GM23248 (cell line): ENCODE measurements at regions not wholly inside any gene's neighbourhood (a gene's known extent, or its start where the extent isn't known, plus 50 kb on each side); places are given as distances from the start of the nearest gene placed in this dataset.

Source experiments
- DNase-seq: peaks from one replicate; pipeline ENCODE4 v3.0.0-alpha.2; 2015
- H2AFZ ChIP-seq: fragments of 200-600 bp; sonication (generic); 2 replicates; pipeline ENCODE4 v1.6.1; 2016; ENCODE audit warnings: antibody characterized with exemption
- H3F3A ChIP-seq: fragments of 200-600 bp; sonication (generic); 2 replicates; pipeline ENCODE4 v1.6.1; 2016; ENCODE audit warnings: mild to moderate bottlenecking, antibody characterized with exemption, mixed run types; ENCODE audit not compliant: insufficient read depth
- H3K27ac ChIP-seq: fragments of 200-600 bp; sonication (generic); 2 replicates; pipeline ENCODE4 v1.5.1; 2016; ENCODE audit warnings: mild to moderate bottlenecking
- H3K27me3 ChIP-seq: fragments of 200-600 bp; sonication (generic); replicated peaks from 2 replicates; pipeline ENCODE4 v1.6.1; 2016; ENCODE audit warnings: mild to moderate bottlenecking; ENCODE audit not compliant: insufficient read depth
- H3K36me3 ChIP-seq: fragments of 200-600 bp; sonication (generic); 2 replicates; pipeline ENCODE4 v1.6.1; 2016; ENCODE audit warnings: low read depth, mild to moderate bottlenecking
- H3K4me1 ChIP-seq: fragments of 200-600 bp; sonication (generic); 2 replicates; pipeline ENCODE4 v1.6.1; 2016; ENCODE audit warnings: mild to moderate bottlenecking; ENCODE audit not compliant: insufficient read depth
- H3K4me2 ChIP-seq: fragments of 200-600 bp; sonication (generic); one replicate; pipeline ENCODE4 v1.6.1; 2016; ENCODE audit warnings: mild to moderate bottlenecking; ENCODE audit not compliant: unreplicated experiment
- H3K4me3 ChIP-seq: fragments of 200-600 bp; sonication (generic); 2 replicates; pipeline ENCODE4 v1.5.1; 2016; ENCODE audit warnings: mild to moderate bottlenecking
- H3K79me2 ChIP-seq: fragments of 200-600 bp; sonication (generic); 2 replicates; pipeline ENCODE4 v1.6.1; 2016; ENCODE audit warnings: mild to moderate bottlenecking; ENCODE audit not compliant: insufficient read depth
- H3K9ac ChIP-seq: fragments of 200-600 bp; sonication (generic); 2 replicates; pipeline ENCODE4 v1.6.1; 2016; ENCODE audit warnings: mild to moderate bottlenecking
- H3K9me2 ChIP-seq: fragments of 200-600 bp; sonication (generic); 2 replicates; pipeline ENCODE4 v1.6.1; 2016; ENCODE audit warnings: mixed run types, mild to moderate bottlenecking, moderate library complexity; ENCODE audit not compliant: insufficient read depth
- H3K9me3 ChIP-seq: fragments of 200-600 bp; sonication (generic); one replicate; pipeline ENCODE4 v1.6.1; 2017; ENCODE audit warnings: low read depth
- H4K20me1 ChIP-seq: fragments of 200-600 bp; sonication (generic); 2 replicates; pipeline ENCODE4 v1.6.0; 2016; ENCODE audit not compliant: insufficient read depth
- EZH2 ChIP-seq: fragments of 200-600 bp; sonication (generic); IDR thresholded peaks from 2 replicates; pipeline ENCODE4 v1.6.1; 2018; ENCODE audit warnings: antibody characterized with exemption, mild to moderate bottlenecking; ENCODE audit not compliant: insufficient read depth, poor library complexity, severe bottlenecking
- EZH2phosphoT487 ChIP-seq: fragments of 200-600 bp; sonication (generic); IDR thresholded peaks from 2 replicates; pipeline ENCODE4 v1.6.1; 2018; ENCODE audit warnings: antibody characterized with exemption, moderate library complexity, mild to moderate bottlenecking, low read depth; ENCODE audit not compliant: insufficient read depth
- WGBS, 2 experiments: methylation state at CpG; one replicate each; pipeline ENCODE4 v1.1.6; 2015 to 2017; ENCODE audit warnings: low lambda C conversion rate in 2 of 2, low coverage in 1 of 2; ENCODE audit errors: missing lambda C conversion rate in 2 of 2; 5-methylcytosine and 5-hydroxymethylcytosine counted together
- in situ Hi-C: fragments of 300-500 bp; cut with MboI; formaldehyde crosslinking; loops from 2 replicates; pipeline ENCODE4 v1.15.0; 2020

DNA sequence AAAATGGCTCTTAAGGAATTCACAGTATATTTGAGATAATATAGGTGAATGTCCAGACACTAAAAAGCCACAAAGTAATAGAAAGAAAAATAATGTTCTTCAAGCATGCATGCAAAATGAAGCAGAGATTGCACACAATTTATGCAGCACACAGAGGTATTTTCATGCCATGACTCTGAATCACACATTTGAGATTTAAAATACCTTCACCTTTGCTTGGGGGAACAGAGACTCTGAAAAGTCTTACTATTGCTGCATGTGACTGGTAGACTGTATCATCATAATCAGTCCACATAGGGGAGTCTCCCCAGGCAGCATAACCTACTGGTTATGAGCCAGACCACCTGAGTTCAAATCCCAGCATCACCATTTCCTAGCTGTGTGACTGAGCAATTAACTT, 96.2 kb downstream of the RCN1 start:
- H2AFZ ChIP-seq = no peak overlapping the region

DNA sequence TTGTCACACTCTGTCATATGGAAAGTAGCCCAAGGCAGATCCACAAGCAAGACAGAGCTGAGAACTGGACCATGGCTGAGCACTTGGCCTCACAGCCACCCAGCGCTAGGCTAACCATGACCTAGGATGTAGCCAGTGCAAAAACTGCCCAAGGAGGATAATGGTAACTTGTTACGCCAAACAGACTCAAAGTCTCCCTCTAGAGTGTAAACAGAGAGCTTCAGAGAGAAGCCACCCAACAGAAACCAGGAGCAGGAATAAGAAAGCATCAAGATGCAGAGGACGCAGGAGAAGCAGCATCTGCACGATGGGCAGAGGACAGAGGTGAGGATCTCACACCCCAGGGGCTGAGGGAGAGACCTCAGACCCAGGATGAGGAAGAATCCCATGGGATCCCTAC, 97.9 kb downstream of the RCN1 start:
- H3K79me2 ChIP-seq = no peaks in the 10 kb centered on the region
- TF ChIP-seq EZH2 (no peak), EZH2phosphoT487 (no peak)
- no peaks in the 10 kb centered on the region for H3K9me2 ChIP-seq
- peak; percentile 13 for DNase-seq
- H3K36me3 ChIP-seq = no peaks in the 10 kb centered on the region
- H3K4me3 ChIP-seq = no peak overlapping the region
- H2AFZ ChIP-seq = no peak overlapping the region
- no peaks in the 10 kb centered on the region for H3K4me1 ChIP-seq
- H4K20me1 ChIP-seq = no peaks in the 10 kb centered on the region
- H3K9me3 ChIP-seq = no peaks in the 10 kb centered on the region
- no peaks in the 10 kb centered on the region for H3F3A ChIP-seq
- H3K9ac ChIP-seq = no peak overlapping the region
- no peak overlapping the region for H3K4me2 ChIP-seq
- WGBS, 2 experiments = 70 to 76% methylated on average over 4 of the region's 4 CpGs
- in situ Hi-C loops = loop anchor here (25.0 kb wide), 2 partner anchors 951 to 1076 kb away; no protein-coding TSS in a partner anchor
- H3K27me3 ChIP-seq = peaks cover 25% of the 10 kb centered on the region
- no peak overlapping the region for H3K27ac ChIP-seq

More for the DNA sequence above, 96.2 kb downstream of the RCN1 start:
- DNase-seq = no peak
- Histone ChIP-seq H3K79me2 (no peaks in the 10 kb centered on the region), H3K9me3 (no peaks in the 10 kb centered on the region), H3F3A (no peaks in the 10 kb centered on the region), H3K4me3 (no peak overlapping the region), H3K4me1 (no peaks in the 10 kb centered on the region), H3K4me2 (no peak overlapping the region), H3K9me2 (no peaks in the 10 kb centered on the region), H3K27ac (no peak overlapping the region), H4K20me1 (no peaks in the 10 kb centered on the region), H3K9ac (no peak overlapping the region), H3K36me3 (no peaks in the 10 kb centered on the region), H3K27me3 (peaks cover 29% of the 10 kb centered on the region; the same call in 1 of the 2 replicates)
- in situ Hi-C loops = loop anchor here (25.0 kb wide), 2 partner anchors 950 to 1075 kb away; no protein-coding TSS in a partner anchor
- TF ChIP-seq EZH2 (no peak), EZH2phosphoT487 (no peak)

DNA sequence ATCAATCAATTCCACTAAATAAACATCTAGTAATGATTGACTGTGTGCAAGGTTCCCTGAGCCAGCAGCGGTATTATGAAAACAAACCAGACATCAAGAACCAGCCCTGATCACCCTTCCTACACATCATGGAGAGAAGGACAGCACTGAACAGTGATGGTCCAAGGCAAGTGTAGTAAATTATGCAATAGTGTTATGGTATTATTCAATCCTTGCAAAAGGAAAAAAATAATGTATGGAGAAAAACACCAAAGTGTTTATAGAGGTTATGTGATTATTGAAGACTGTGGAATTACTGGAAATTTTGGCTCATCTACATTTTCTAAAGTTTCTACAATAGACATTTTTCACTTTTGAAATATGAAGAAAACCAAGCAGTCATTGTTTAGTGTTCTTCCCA, 105.3 kb downstream of the RCN1 start:
- no peaks in the 10 kb centered on the region for H4K20me1 ChIP-seq
- no peak overlapping the region for H3K27ac ChIP-seq
- H3F3A ChIP-seq = no peaks in the 10 kb centered on the region
- no peak overlapping the region for H3K9ac ChIP-seq
- H3K4me1 ChIP-seq = no peaks in the 10 kb centered on the region
- H3K4me2 ChIP-seq = no peak overlapping the region
- peaks cover 34% of the 10 kb centered on the region for H3K27me3 ChIP-seq
- H3K79me2 ChIP-seq = no peaks in the 10 kb centered on the region
- no peak overlapping the region for H2AFZ ChIP-seq
- H3K36me3 ChIP-seq = no peaks in the 10 kb centered on the region
- in situ Hi-C loops = loop anchor here (25.0 kb wide), 2 partner anchors 959 to 1084 kb away; no protein-coding TSS in a partner anchor
- WGBS, 2 experiments = 5 to 11% methylated on average over 1 of the region's 1 CpG
- no peaks in the 10 kb centered on the region for H3K9me2 ChIP-seq
- H3K9me3 ChIP-seq = no peaks in the 10 kb centered on the region
- DNase-seq = no peak
- no peak for TF ChIP-seq EZH2phosphoT487
- no peak for TF ChIP-seq EZH2
- H3K4me3 ChIP-seq = no peak overlapping the region

DNA sequence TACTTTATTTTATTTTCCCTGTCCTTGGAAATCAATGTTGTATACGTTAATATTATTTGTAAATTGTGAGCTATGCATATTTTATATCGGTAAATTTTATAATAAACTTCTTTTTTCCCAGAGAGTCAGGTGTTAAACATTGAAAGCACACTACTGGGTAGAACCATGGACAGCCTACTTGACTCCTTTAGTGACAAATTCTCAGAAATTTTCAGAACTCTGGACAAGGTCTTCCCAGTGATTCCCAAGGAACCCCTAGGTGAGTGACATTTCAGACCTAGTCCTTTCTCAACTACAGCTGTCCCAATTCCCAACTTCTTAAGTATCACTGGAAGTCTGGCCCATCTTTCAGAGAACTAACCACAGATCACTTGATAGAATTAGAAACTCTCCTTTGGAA, 107.2 kb downstream of the RCN1 start:
- H3K9me3 ChIP-seq = no peaks in the 10 kb centered on the region
- H3K79me2 ChIP-seq = no peaks in the 10 kb centered on the region
- no peak overlapping the region for H3K9ac ChIP-seq
- no peaks in the 10 kb centered on the region for H3F3A ChIP-seq
- peaks cover 22% of the 10 kb centered on the region for H3K27me3 ChIP-seq
- peak; percentile 13 for DNase-seq
- H3K4me1 ChIP-seq = no peaks in the 10 kb centered on the region
- H3K4me3 ChIP-seq = no peak overlapping the region
- H4K20me1 ChIP-seq = no peaks in the 10 kb centered on the region
- H3K36me3 ChIP-seq = no peaks in the 10 kb centered on the region
- no peak overlapping the region for H3K4me2 ChIP-seq
- H3K27ac ChIP-seq = no peak overlapping the region
- no peak overlapping the region for H2AFZ ChIP-seq
- TF ChIP-seq EZH2phosphoT487 (no peak), EZH2 (no peak)
- H3K9me2 ChIP-seq = no peaks in the 10 kb centered on the region
- WGBS, 2 experiments = 37 to 38% methylated on average over 2 of the region's 2 CpGs
- in situ Hi-C loops = loop anchor here (25.0 kb wide), 2 partner anchors 961 to 1086 kb away; no protein-coding TSS in a partner anchor
